Loucy (cell line): ENCODE measurements at regions not wholly inside any gene's neighbourhood (a gene's known extent, or its start where the extent isn't known, plus 50 kb on each side); places are given as distances from the start of the nearest gene placed in this dataset.
A peak's percentile ranks its signal among the peaks of the same experiment; 100 is the strongest.

Experiments
- H2AFZ ChIP-seq: fragments of 200-600 bp; sonication (generic); 2 replicates; pipeline ENCODE4 v1.6.0; 2016; ENCODE audit warnings: antibody characterized with exemption, mild to moderate bottlenecking, low read length, moderate library complexity
- H3F3A ChIP-seq: fragments of 200-600 bp; 2 replicates; pipeline ENCODE4 v1.6.0; 2016; ENCODE audit warnings: antibody characterized with exemption, low read depth, mild to moderate bottlenecking
- H3K27me3 ChIP-seq: fragments of 200-600 bp; sonication (generic); 2 replicates; pipeline ENCODE4 v1.6.1; 2014; ENCODE audit warnings: low read length, mild to moderate bottlenecking; ENCODE audit not compliant: insufficient read depth, poor library complexity, severe bottlenecking
- H3K36me3 ChIP-seq: fragments of 200-600 bp; sonication (generic); 2 replicates; pipeline ENCODE4 v1.6.1; 2016; ENCODE audit warnings: low read length; ENCODE audit not compliant: insufficient read depth
- H3K4me1 ChIP-seq: fragments of 200-600 bp; sonication (generic); 2 replicates; pipeline ENCODE4 v1.5.1; 2014; ENCODE audit warnings: low read length, mild to moderate bottlenecking; ENCODE audit not compliant: insufficient read depth, poor library complexity, severe bottlenecking
- H3K4me2 ChIP-seq: fragments of 200-600 bp; sonication (generic); 2 replicates; pipeline ENCODE4 v1.6.0; 2014; ENCODE audit warnings: antibody characterized with exemption, low read length, low read depth, mild to moderate bottlenecking; ENCODE audit not compliant: poor library complexity, severe bottlenecking
- H3K4me3 ChIP-seq: fragments of 200-600 bp; sonication (generic); 2 replicates; pipeline ENCODE4 v1.5.1; 2014; ENCODE audit warnings: low read length, mild to moderate bottlenecking, mixed read lengths; ENCODE audit not compliant: poor library complexity, severe bottlenecking
- H3K79me2 ChIP-seq: fragments of 200-600 bp; sonication (generic); 2 replicates; pipeline ENCODE4 v1.6.1; 2014; ENCODE audit warnings: low read length; ENCODE audit not compliant: insufficient read depth
- H3K9ac ChIP-seq: fragments of 200-600 bp; sonication (generic); 2 replicates; pipeline ENCODE4 v1.6.0; 2014; ENCODE audit warnings: mild to moderate bottlenecking, low read depth, low read length, moderate library complexity; ENCODE audit not compliant: poor library complexity, severe bottlenecking
- H3K9me2 ChIP-seq: fragments of 200-600 bp; sonication (generic); replicated peaks from 2 replicates; pipeline ENCODE4 v1.6.1; 2016; ENCODE audit warnings: low read depth, low read length, mixed read lengths
- H3K9me3 ChIP-seq: fragments of 200-600 bp; sonication (generic); 2 replicates; pipeline ENCODE4 v1.6.1; 2014; ENCODE audit warnings: mild to moderate bottlenecking, antibody characterized with exemption, low read length, low read depth; ENCODE audit not compliant: insufficient read depth
- H4K20me1 ChIP-seq: fragments of 200-600 bp; sonication (generic); 2 replicates; pipeline ENCODE4 v1.6.0; 2014; ENCODE audit warnings: antibody characterized with exemption, low read length, mild to moderate bottlenecking; ENCODE audit not compliant: insufficient read depth, poor library complexity, severe bottlenecking
- EZH2phosphoT487 ChIP-seq: fragments of 200-600 bp; IDR thresholded peaks from 2 replicates; pipeline ENCODE4 v1.6.1; 2018; ENCODE audit warnings: antibody characterized with exemption, mild to moderate bottlenecking, moderate library complexity, borderline replicate concordance
- TF ChIP-seq, protein P1 (sequence below): fragments of 200-600 bp; sonication (generic); conservative IDR thresholded peaks from 2 replicates; pipeline ENCODE4 v1.5.1; 2014; ENCODE audit warnings: mild to moderate bottlenecking, antibody characterized with exemption, low read length

DNA sequence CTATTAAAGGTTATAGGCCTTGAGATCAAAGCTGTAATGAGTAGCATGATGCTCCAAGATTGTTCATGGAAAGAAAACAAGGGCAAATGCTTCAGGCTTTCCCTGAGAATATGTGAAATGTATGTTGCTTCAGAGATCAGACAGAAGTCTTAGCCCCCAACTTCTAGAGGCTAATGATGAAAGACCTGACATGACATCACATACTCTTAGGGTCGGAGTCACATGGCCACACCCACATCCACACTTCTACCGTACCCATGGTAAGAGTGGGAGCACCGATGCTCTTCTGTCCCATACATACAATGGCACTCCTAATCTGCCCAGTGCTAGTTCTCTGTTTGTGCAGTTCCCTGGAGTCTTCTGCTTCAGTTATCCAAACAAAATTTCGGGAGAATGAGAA, 111.9 kb upstream of the ACSL4 start:
- H3K36me3 ChIP-seq: no peaks in the 10 kb centered on the region
- H3K9me3 ChIP-seq: no peaks in the 10 kb centered on the region
- no peak overlapping the region for H3K9ac ChIP-seq
- H3K27me3 ChIP-seq: no peaks in the 10 kb centered on the region
- H3K9me2 ChIP-seq: no peaks in the 10 kb centered on the region
- no peaks in the 10 kb centered on the region for H3K79me2 ChIP-seq
- TF ChIP-seq, protein P1, sequence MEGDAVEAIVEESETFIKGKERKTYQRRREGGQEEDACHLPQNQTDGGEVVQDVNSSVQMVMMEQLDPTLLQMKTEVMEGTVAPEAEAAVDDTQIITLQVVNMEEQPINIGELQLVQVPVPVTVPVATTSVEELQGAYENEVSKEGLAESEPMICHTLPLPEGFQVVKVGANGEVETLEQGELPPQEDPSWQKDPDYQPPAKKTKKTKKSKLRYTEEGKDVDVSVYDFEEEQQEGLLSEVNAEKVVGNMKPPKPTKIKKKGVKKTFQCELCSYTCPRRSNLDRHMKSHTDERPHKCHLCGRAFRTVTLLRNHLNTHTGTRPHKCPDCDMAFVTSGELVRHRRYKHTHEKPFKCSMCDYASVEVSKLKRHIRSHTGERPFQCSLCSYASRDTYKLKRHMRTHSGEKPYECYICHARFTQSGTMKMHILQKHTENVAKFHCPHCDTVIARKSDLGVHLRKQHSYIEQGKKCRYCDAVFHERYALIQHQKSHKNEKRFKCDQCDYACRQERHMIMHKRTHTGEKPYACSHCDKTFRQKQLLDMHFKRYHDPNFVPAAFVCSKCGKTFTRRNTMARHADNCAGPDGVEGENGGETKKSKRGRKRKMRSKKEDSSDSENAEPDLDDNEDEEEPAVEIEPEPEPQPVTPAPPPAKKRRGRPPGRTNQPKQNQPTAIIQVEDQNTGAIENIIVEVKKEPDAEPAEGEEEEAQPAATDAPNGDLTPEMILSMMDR: no peak
- no peak for TF ChIP-seq EZH2phosphoT487
- H4K20me1 ChIP-seq: no peaks in the 10 kb centered on the region
- peaks cover 34% of the 10 kb centered on the region for H3K4me1 ChIP-seq
- no peak overlapping the region for H3K4me3 ChIP-seq
- H3K4me2 ChIP-seq: no peak overlapping the region
- H2AFZ ChIP-seq: no peak overlapping the region
- H3F3A ChIP-seq: no peaks in the 10 kb centered on the region

DNA sequence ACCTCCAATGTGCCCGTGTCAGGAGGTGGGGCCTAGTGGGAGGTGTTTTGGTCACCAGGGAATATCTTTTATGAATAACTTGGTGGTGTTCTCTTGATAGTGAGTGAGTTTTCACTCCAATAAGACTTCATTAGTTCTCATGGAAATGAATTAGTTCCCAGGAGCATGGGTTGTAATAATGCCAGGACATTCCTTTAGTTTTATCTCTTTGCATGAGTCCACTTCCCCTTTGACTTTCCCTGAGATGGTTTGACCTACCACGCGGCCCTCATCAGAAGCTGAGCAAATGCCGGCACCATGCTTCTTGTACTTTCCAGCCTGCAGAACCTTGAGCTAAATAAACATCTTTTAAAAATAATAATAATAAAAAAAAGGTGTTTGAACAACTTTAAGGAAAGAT, 112.9 kb upstream of the ACSL4 start:
- Histone ChIP-seq H3K9ac (no peak overlapping the region), H3K4me3 (no peak overlapping the region), H3K27me3 (no peaks in the 10 kb centered on the region), H3F3A (no peaks in the 10 kb centered on the region), H3K4me1 (peaks cover 37% of the 10 kb centered on the region), H2AFZ (no peak overlapping the region), H3K4me2 (no peak overlapping the region), H3K9me3 (no peaks in the 10 kb centered on the region), H3K9me2 (no peaks in the 10 kb centered on the region), H3K36me3 (no peaks in the 10 kb centered on the region), H3K79me2 (no peaks in the 10 kb centered on the region), H4K20me1 (no peaks in the 10 kb centered on the region)
- TF ChIP-seq EZH2phosphoT487: no peak
- TF ChIP-seq, protein P1: no peak

DNA sequence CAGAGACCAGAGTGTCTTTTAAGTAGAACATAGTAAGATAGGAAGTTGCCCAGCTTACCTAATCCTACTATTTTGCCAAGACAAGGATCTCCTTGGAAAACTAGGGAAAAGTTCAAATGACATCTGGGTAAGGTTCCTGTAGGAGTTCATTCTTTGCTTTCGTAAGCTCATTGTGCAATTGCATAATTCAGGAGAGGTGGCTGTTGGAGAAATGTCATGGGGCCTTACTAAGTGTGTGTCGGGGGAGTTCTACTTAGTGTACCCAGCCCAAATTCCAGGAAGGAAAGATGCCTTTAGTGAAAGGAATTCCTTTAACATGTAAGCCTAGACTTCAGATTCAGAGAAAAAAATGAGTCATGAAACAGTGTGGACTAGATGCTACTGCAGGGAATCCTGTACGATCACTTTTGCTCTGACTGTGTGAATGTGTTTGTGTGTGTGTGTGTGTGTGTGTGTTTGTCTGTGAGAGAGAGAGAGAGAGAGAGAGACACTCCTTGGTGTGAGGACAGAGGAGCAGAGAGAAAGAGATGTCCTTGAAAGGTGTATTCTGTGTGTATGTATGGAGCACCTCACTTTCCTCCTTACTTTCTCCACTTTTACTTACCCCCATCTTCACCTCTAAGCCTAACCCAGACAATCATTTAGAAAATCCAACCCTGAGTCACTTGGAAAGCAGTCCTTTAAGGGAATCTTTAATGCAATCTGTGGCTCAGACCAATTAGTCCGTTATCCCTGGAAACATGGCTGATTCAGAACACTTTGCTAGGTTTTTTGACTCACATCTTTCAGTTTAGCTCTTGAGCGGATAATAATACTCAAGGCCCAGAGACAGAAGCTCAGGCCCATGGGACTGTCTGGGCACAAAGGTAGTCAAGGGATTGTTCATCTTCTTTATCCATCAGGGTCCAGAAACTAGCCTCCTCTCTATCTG, 114.5 kb upstream of the ACSL4 start:
- Histone ChIP-seq H3K79me2 (no peaks in the 10 kb centered on the region), H3K9me2 (no peaks in the 10 kb centered on the region), H3K4me2 (peak overlapping the region; percentile 72), H3K9ac (peak overlapping the region; percentile 72), H3K4me1 (peaks cover 26% of the 10 kb centered on the region), H3K36me3 (no peaks in the 10 kb centered on the region), H3K4me3 (no peak overlapping the region), H3K27me3 (no peaks in the 10 kb centered on the region), H4K20me1 (no peaks in the 10 kb centered on the region), H3K9me3 (no peaks in the 10 kb centered on the region), H2AFZ (no peak overlapping the region), H3F3A (no peaks in the 10 kb centered on the region)
- TF ChIP-seq, protein P1: no peak
